ENCODE measurements at regions not wholly inside any gene's neighbourhood (a gene's known extent, or its start where the extent isn't known, plus 50 kb on each side); places are given as distances from the start of the nearest gene placed in this dataset.

DNA sequence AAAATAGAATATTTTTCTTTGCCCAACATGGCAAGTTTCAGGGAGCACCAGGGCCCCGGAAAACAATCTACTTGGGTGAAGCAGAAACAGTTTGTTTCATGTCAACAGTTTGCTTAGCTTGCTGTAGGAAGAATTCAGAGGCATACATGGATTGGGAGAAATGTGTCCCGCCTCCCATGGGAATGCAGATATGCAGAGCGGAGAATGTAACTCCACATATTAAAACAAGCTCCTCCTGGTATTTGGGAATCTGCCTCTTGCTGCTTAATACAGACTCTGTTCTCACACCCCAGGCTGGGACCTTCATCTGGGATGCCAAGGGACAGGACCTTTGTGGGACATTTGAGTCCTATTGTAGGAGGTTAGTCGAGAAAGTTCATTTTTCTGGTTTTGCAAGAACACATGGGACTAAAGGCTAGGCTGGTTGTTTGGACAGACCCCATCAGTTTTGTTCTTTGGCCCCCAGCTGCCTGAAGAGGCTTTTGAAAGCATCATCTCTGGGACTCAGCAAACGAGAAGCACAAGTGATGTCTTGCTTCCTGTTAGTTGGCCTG is 220.5 kb upstream of the ADRA1B start:
- Histone ChIP-seq H3K36me3 (ENCODE audit: control insufficient read depth, insufficient read depth, low read length) (no peaks in the 10 kb centered on the region), H3K4me1 (ENCODE audit: control insufficient read depth, insufficient read depth, low read length) (no peaks in the 10 kb centered on the region), H3K27me3 (ENCODE audit: control insufficient read depth, insufficient read depth, low read length) (no peaks in the 10 kb centered on the region), H3K9me3 (ENCODE audit: control insufficient read depth, insufficient read depth, low read length) (no peaks in the 10 kb centered on the region), H3K4me3 (ENCODE audit: low read depth, low read length) (no peak overlapping the region), H3K9ac (ENCODE audit: low read depth, low read length) (no peak overlapping the region)

DNA sequence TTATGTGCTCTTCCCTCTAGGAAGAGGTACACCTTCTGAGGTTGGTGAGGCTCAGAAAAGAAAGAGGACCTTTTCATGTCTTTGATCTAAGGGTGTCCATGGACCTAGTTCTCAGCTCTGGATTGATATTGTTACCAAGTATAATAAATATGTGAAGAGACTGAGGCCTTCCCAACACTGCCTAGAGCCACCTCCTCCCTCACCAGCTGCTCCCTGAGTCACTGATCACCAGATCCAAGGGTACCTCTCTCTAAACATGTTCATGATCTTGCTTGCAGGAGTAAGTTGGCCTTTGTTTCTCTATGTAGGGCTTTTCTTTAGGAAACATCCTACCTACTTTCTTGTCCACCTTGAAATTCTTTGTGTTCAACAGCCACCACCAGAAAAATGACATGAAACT is 218.8 kb upstream of the ADRA1B start:
- H3K36me3 ChIP-seq (ENCODE audit: control insufficient read depth, insufficient read depth, low read length): no peaks in the 10 kb centered on the region
- no peaks in the 10 kb centered on the region for H3K9me3 ChIP-seq (ENCODE audit: control insufficient read depth, insufficient read depth, low read length)
- H3K4me3 ChIP-seq (ENCODE audit: low read depth, low read length): no peak overlapping the region
- no peak overlapping the region for H3K9ac ChIP-seq (ENCODE audit: low read depth, low read length)
- H3K27me3 ChIP-seq (ENCODE audit: control insufficient read depth, insufficient read depth, low read length): no peaks in the 10 kb centered on the region
- H3K4me1 ChIP-seq (ENCODE audit: control insufficient read depth, insufficient read depth, low read length): no peaks in the 10 kb centered on the region

- Histone ChIP-seq H3K4me1 (ENCODE audit: control insufficient read depth, insufficient read depth, low read length) (no peaks in the 10 kb centered on the region), H3K4me3 (ENCODE audit: low read depth, low read length) (no peak overlapping the region), H3K9me3 (ENCODE audit: control insufficient read depth, insufficient read depth, low read length) (no peaks in the 10 kb centered on the region), H3K9ac (ENCODE audit: low read depth, low read length) (no peak overlapping the region), H3K27me3 (ENCODE audit: control insufficient read depth, insufficient read depth, low read length) (no peaks in the 10 kb centered on the region), H3K36me3 (ENCODE audit: control insufficient read depth, insufficient read depth, low read length) (no peaks in the 10 kb centered on the region)
These were observed 218.0 kb upstream of the ADRA1B start for GRCh38 chr5:159698322-159698721.

GRCh38 chr5:159700016-159700415 is 216.3 kb upstream of the ADRA1B start:
- Histone ChIP-seq H3K4me1 (ENCODE audit: control insufficient read depth, insufficient read depth, low read length) (no peaks in the 10 kb centered on the region), H3K36me3 (ENCODE audit: control insufficient read depth, insufficient read depth, low read length) (no peaks in the 10 kb centered on the region), H3K9ac (ENCODE audit: low read depth, low read length) (no peak overlapping the region), H3K9me3 (ENCODE audit: control insufficient read depth, insufficient read depth, low read length) (no peaks in the 10 kb centered on the region), H3K4me3 (ENCODE audit: low read depth, low read length) (no peak overlapping the region), H3K27me3 (ENCODE audit: control insufficient read depth, insufficient read depth, low read length) (no peaks in the 10 kb centered on the region)

DNA sequence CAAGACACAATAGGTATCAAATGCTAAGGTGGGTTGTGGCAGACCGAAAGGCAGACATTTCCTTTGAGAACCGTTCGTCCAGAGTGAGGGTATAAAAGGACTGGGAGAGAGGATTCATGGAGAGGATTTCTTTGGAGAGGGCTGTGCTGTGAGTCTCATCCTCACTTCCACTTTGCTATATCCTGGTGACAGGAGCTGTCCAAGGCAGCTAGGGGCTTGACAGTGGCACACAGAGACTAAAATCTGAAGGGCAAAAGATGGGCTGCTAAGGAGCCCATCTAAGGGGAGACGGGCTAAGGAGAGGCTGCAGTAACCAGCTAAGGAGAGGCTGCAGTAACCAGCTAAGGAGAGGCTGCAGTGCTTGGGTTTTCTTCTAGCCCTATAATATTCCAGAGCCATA is 214.0 kb upstream of the ADRA1B start:
- no peaks in the 10 kb centered on the region for H3K9me3 ChIP-seq (ENCODE audit: control insufficient read depth, insufficient read depth, low read length)
- no peaks in the 10 kb centered on the region for H3K27me3 ChIP-seq (ENCODE audit: control insufficient read depth, insufficient read depth, low read length)
- H3K4me3 ChIP-seq (ENCODE audit: low read depth, low read length): no peak overlapping the region
- H3K36me3 ChIP-seq (ENCODE audit: control insufficient read depth, insufficient read depth, low read length): no peaks in the 10 kb centered on the region
- no peaks in the 10 kb centered on the region for H3K4me1 ChIP-seq (ENCODE audit: control insufficient read depth, insufficient read depth, low read length)
- no peak overlapping the region for H3K9ac ChIP-seq (ENCODE audit: low read depth, low read length)

GRCh38 chr5:159702826-159703225 is 213.5 kb upstream of the ADRA1B start:
- H3K4me1 ChIP-seq (ENCODE audit: control insufficient read depth, insufficient read depth, low read length): no peaks in the 10 kb centered on the region

DNA sequence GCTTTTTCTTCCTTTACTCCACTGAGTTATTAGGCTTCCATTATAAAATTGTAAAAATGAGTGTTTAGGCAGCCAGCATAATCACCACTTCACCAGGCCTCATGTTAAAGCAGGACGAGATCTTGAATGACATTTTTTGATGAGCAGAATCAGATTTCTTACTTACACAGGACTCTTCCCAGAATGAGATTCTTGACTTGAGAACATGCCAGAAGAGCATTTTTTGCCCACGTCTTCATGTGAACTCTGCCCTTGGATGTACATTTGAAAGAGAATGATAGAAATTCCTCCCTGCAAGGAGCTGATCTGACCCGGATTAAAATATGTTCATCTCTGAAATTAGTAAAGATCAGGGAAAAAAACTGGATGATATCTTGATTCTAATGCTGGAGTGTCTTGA is 212.1 kb upstream of the ADRA1B start:
- H3K9me3 ChIP-seq (ENCODE audit: control insufficient read depth, insufficient read depth, low read length): no peaks in the 10 kb centered on the region
- no peaks in the 10 kb centered on the region for H3K27me3 ChIP-seq (ENCODE audit: control insufficient read depth, insufficient read depth, low read length)
- no peaks in the 10 kb centered on the region for H3K36me3 ChIP-seq (ENCODE audit: control insufficient read depth, insufficient read depth, low read length)
- no peaks in the 10 kb centered on the region for H3K4me1 ChIP-seq (ENCODE audit: control insufficient read depth, insufficient read depth, low read length)
- no peak overlapping the region for H3K9ac ChIP-seq (ENCODE audit: low read depth, low read length)
- no peak overlapping the region for H3K4me3 ChIP-seq (ENCODE audit: low read depth, low read length)

More at GRCh38 chr5:159702826-159703225, 213.5 kb upstream of the ADRA1B start:
- Histone ChIP-seq H3K27me3 (ENCODE audit: control insufficient read depth, insufficient read depth, low read length) (no peaks in the 10 kb centered on the region), H3K4me3 (ENCODE audit: low read depth, low read length) (no peak overlapping the region), H3K9me3 (ENCODE audit: control insufficient read depth, insufficient read depth, low read length) (no peaks in the 10 kb centered on the region), H3K36me3 (ENCODE audit: control insufficient read depth, insufficient read depth, low read length) (no peaks in the 10 kb centered on the region), H3K9ac (ENCODE audit: low read depth, low read length) (no peak overlapping the region)

- H3K27me3 ChIP-seq (ENCODE audit: control insufficient read depth, insufficient read depth, low read length): no peaks in the 10 kb centered on the region
- H3K9ac ChIP-seq (ENCODE audit: low read depth, low read length): no peak overlapping the region
- no peaks in the 10 kb centered on the region for H3K36me3 ChIP-seq (ENCODE audit: control insufficient read depth, insufficient read depth, low read length)
- H3K4me3 ChIP-seq (ENCODE audit: low read depth, low read length): no peak overlapping the region
- no peaks in the 10 kb centered on the region for H3K4me1 ChIP-seq (ENCODE audit: control insufficient read depth, insufficient read depth, low read length)
- no peaks in the 10 kb centered on the region for H3K9me3 ChIP-seq (ENCODE audit: control insufficient read depth, insufficient read depth, low read length)
These were observed 210.3 kb upstream of the ADRA1B start for GRCh38 chr5:159705948-159706347.

DNA sequence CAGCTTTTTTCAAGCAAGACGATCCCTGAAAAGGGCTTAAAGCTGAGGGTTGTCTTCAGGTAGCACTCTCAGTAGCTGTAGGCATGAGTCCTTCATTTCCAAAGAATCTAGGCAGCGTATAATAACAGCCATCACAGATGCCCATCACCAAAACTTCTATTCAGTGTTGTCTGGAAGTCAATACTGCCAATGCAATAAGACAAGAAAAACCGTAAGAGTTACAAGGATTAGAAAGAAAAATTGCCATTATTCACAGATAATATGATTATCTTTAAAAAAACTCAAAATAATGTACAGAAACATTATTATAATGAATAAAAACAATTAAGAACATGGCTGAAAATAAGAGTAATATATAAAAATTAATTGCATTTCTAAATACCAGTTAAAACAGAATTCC is 208.2 kb upstream of the ADRA1B start:
- Histone ChIP-seq H3K9ac (ENCODE audit: low read depth, low read length) (no peak overlapping the region), H3K4me3 (ENCODE audit: low read depth, low read length) (no peak overlapping the region), H3K4me1 (ENCODE audit: control insufficient read depth, insufficient read depth, low read length) (no peaks in the 10 kb centered on the region), H3K27me3 (ENCODE audit: control insufficient read depth, insufficient read depth, low read length) (no peaks in the 10 kb centered on the region), H3K9me3 (ENCODE audit: control insufficient read depth, insufficient read depth, low read length) (no peaks in the 10 kb centered on the region), H3K36me3 (ENCODE audit: control insufficient read depth, insufficient read depth, low read length) (no peaks in the 10 kb centered on the region)

DNA sequence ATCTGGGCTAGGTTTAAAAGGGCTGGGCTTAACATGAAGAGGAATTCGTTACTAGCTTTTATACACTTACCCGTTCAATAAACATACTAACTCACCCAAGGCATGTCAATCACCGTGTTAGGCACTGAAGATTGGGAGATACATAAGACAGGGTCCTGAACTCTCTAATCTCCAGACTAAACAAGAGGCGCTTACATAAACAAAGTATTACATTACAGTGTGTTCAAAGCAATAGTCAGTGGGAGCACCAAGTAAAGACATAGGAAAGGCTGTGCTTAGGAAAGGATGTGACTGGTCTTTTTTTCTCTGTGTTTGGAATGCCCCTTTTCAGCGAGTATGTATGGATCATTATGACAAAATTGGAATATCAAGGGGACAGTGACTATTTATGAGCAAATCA is 203.6 kb upstream of the ADRA1B start:
- Histone ChIP-seq H3K9me3 (ENCODE audit: control insufficient read depth, insufficient read depth, low read length) (no peaks in the 10 kb centered on the region), H3K36me3 (ENCODE audit: control insufficient read depth, insufficient read depth, low read length) (no peaks in the 10 kb centered on the region), H3K4me3 (ENCODE audit: low read depth, low read length) (no peak overlapping the region), H3K9ac (ENCODE audit: low read depth, low read length) (no peak overlapping the region), H3K27me3 (ENCODE audit: control insufficient read depth, insufficient read depth, low read length) (no peaks in the 10 kb centered on the region), H3K4me1 (ENCODE audit: control insufficient read depth, insufficient read depth, low read length) (no peaks in the 10 kb centered on the region)

DNA sequence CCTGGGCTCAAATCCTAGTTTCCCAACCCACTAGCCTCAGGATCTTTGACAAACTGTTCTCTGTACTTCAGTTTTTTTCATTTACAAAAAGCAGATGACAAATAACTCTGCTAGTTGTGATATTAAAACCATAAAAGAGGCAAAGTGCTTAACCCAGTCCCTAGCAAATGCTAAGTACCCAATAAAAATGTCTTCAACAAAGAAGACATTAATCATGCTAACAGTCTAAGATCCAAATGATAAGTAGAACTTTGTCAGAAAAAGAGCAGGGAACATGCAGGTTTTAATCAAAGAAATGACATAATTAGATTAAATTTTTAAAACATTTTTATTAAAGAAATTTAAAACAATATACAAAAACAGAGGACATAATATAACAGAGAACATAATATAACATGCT is 203.0 kb upstream of the ADRA1B start:
- H3K9me3 ChIP-seq (ENCODE audit: control insufficient read depth, insufficient read depth, low read length): no peaks in the 10 kb centered on the region
- no peak overlapping the region for H3K9ac ChIP-seq (ENCODE audit: low read depth, low read length)
- H3K4me3 ChIP-seq (ENCODE audit: low read depth, low read length): no peak overlapping the region
- H3K27me3 ChIP-seq (ENCODE audit: control insufficient read depth, insufficient read depth, low read length): no peaks in the 10 kb centered on the region
- H3K4me1 ChIP-seq (ENCODE audit: control insufficient read depth, insufficient read depth, low read length): no peaks in the 10 kb centered on the region
- H3K36me3 ChIP-seq (ENCODE audit: control insufficient read depth, insufficient read depth, low read length): no peaks in the 10 kb centered on the region

- Histone ChIP-seq H3K9me3 (ENCODE audit: control insufficient read depth, insufficient read depth, low read length) (no peaks in the 10 kb centered on the region), H3K27me3 (ENCODE audit: control insufficient read depth, insufficient read depth, low read length) (no peaks in the 10 kb centered on the region), H3K4me1 (ENCODE audit: control insufficient read depth, insufficient read depth, low read length) (no peaks in the 10 kb centered on the region), H3K4me3 (ENCODE audit: low read depth, low read length) (no peak overlapping the region), H3K9ac (ENCODE audit: low read depth, low read length) (no peak overlapping the region), H3K36me3 (ENCODE audit: control insufficient read depth, insufficient read depth, low read length) (no peaks in the 10 kb centered on the region)
These were observed 202.5 kb upstream of the ADRA1B start for GRCh38 chr5:159713773-159714172.

DNA sequence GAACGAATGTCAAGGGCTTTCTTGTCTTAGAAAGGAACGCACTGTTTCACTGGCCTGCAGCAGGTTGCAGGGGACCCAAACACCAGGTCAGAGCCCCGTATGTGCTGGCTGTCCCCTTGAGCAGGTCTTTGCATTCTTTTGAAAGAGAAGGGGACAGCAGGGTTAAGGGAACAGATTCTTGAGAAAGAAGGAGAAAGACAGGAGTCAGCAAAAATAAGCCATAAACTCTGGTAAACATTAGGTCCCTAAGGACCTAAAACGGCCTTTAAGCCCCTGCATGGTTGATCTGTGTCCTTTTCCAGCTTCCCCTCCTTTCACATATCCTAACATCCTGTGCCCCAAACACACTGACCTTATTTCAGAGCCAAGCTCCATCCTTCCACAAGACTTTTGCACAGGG is 190.8 kb upstream of the ADRA1B start:
- no peak overlapping the region for H3K9ac ChIP-seq (ENCODE audit: low read depth, low read length)
- H3K9me3 ChIP-seq (ENCODE audit: control insufficient read depth, insufficient read depth, low read length): no peaks in the 10 kb centered on the region
- H3K4me1 ChIP-seq (ENCODE audit: control insufficient read depth, insufficient read depth, low read length): no peaks in the 10 kb centered on the region
- no peaks in the 10 kb centered on the region for H3K27me3 ChIP-seq (ENCODE audit: control insufficient read depth, insufficient read depth, low read length)
- no peak overlapping the region for H3K4me3 ChIP-seq (ENCODE audit: low read depth, low read length)
- no peaks in the 10 kb centered on the region for H3K36me3 ChIP-seq (ENCODE audit: control insufficient read depth, insufficient read depth, low read length)

Data from iPS-15b (cell line).